Mucosa of descending colon (tissue), 3 donors: ENCODE measurements at regions not wholly inside any gene's neighbourhood (a gene's known extent, or its start where the extent isn't known, plus 50 kb on each side); places are given as distances from the start of the nearest gene placed in this dataset.

Experiments
- ATAC-seq: fragments of 200-7000 bp; cut with Tn5 transposase; one replicate; pipeline ENCODE4 v1.9.1; 2020; ENCODE audit warnings: mild to moderate bottlenecking, moderate library complexity
- DNase-seq, 3 donors: peaks; one replicate each; pipeline ENCODE4 v3.0.0-alpha.2; 2020
- H3K36me3 ChIP-seq: fragments of 200-600 bp; one replicate; pipeline ENCODE4 v1.8.0; 2021; ENCODE audit warnings: low read depth, mild to moderate bottlenecking
- H3K4me1 ChIP-seq: fragments of 200-600 bp; one replicate; pipeline ENCODE4 v1.8.0; 2021; ENCODE audit warnings: low read depth, mild to moderate bottlenecking
- H3K4me3 ChIP-seq: fragments of 200-600 bp; one replicate; pipeline ENCODE4 v1.8.0; 2021; ENCODE audit warnings: mild to moderate bottlenecking
- H3K9me3 ChIP-seq: fragments of 200-600 bp; one replicate; pipeline ENCODE4 v1.8.0; 2021; ENCODE audit warnings: mild to moderate bottlenecking
- intact Hi-C, 2 donors: fragments of 100-400 bp; cut with DNase I in 1 of 2; cut with micrococcal nuclease in 1 of 2; formaldehyde crosslinking; loops; one replicate each; pipeline versions ENCODE4 v1.11.0 to v1.11.1; 2022; cut with DNase I, micrococcal nuclease
- TF ChIP-seq, protein P1 (sequence below): fragments of 200-600 bp; IDR thresholded peaks from one replicate; pipeline ENCODE4 v1.8.0; 2022; ENCODE audit warnings: antibody characterized with exemption, mild to moderate bottlenecking
- donor health status: DM: no; HTN: no; CAD: no; lungs with moderate emphysema.
- donor health status: DM: no; HTN: no; CAD: no.
- donor health status: DM: no; HTN: yes; CAD: no.

DNA sequence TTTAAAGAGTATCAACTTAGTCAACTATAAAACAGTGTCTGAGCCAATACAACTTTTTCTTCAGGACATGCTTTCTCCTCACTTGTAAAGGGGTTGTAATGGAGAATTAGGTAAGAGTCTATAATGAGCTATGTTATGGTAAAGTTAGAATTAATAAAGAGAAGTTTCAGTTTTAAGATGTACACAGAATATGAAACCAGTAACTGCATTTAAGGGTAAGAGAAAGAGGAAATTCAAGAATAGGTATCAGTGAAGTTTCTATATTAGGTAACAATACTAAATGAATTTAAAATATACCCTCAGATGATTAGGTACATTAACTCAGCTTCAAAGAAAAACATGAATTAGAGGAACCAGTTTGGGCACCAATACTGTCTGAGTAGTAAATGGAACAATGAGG, 1444.3 kb upstream of the ADGRB3 start:
- intact Hi-C loops = no loop called here
- ATAC-seq = no peak
- H3K4me1 ChIP-seq = no peaks in the 10 kb centered on the region
- no peak for DNase-seq
- TF ChIP-seq, protein P1, sequence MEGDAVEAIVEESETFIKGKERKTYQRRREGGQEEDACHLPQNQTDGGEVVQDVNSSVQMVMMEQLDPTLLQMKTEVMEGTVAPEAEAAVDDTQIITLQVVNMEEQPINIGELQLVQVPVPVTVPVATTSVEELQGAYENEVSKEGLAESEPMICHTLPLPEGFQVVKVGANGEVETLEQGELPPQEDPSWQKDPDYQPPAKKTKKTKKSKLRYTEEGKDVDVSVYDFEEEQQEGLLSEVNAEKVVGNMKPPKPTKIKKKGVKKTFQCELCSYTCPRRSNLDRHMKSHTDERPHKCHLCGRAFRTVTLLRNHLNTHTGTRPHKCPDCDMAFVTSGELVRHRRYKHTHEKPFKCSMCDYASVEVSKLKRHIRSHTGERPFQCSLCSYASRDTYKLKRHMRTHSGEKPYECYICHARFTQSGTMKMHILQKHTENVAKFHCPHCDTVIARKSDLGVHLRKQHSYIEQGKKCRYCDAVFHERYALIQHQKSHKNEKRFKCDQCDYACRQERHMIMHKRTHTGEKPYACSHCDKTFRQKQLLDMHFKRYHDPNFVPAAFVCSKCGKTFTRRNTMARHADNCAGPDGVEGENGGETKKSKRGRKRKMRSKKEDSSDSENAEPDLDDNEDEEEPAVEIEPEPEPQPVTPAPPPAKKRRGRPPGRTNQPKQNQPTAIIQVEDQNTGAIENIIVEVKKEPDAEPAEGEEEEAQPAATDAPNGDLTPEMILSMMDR = no peak
- H3K9me3 ChIP-seq = peaks cover 29% of the 10 kb centered on the region
- no peaks in the 10 kb centered on the region for H3K36me3 ChIP-seq
- no peak overlapping the region for H3K4me3 ChIP-seq

DNA sequence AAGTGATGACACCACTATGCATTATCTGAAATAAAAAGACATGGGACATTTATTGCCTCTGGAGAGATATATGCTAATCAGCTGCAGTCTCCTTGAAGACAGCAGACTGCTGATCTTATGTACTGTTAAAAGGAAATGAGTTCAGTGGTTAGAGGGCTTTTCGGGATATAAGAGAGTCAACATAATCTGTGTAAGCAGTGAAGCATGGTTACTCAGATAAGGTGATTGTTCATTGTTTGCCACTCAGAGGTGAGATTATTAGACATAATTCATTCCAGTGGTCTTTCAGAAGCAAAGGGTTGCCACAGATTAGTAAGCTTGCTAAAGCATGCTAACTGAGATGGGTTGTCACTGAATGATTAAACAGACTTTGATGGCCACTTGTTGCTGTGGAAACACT, 1450.7 kb upstream of the ADGRB3 start:
- DNase-seq (no peak), ATAC-seq (no peak)
- TF ChIP-seq, protein P1 = no peak
- intact Hi-C loops = no loop called here
- Histone ChIP-seq H3K36me3 (no peaks in the 10 kb centered on the region), H3K4me1 (no peaks in the 10 kb centered on the region), H3K4me3 (no peak overlapping the region), H3K9me3 (peaks cover 30% of the 10 kb centered on the region)

DNA sequence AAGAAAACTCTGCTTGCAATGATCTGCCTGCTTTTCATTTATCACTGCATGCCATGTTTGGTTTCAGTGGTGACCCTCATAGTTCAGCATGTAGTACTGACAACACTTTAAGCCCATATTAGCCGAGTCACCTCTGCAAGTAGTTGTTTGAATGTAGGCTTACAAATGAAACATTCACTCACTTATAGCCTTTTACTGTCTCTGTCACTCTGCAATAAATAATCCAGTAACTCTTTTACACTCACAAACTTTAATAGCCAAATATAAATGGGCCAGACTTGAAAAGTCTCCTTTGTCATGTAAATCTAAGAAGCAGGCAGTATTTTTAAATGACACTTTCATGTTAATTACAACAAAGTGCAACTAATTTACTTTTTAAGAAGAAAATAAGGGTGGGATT, 1460.0 kb upstream of the ADGRB3 start:
- no peaks in the 10 kb centered on the region for H3K36me3 ChIP-seq
- DNase-seq = no peak
- intact Hi-C loops = no loop called here
- no peak for ATAC-seq
- TF ChIP-seq, protein P1 = no peak
- no peak overlapping the region for H3K4me3 ChIP-seq
- no peaks in the 10 kb centered on the region for H3K4me1 ChIP-seq
- peaks cover 12% of the 10 kb centered on the region for H3K9me3 ChIP-seq

DNA sequence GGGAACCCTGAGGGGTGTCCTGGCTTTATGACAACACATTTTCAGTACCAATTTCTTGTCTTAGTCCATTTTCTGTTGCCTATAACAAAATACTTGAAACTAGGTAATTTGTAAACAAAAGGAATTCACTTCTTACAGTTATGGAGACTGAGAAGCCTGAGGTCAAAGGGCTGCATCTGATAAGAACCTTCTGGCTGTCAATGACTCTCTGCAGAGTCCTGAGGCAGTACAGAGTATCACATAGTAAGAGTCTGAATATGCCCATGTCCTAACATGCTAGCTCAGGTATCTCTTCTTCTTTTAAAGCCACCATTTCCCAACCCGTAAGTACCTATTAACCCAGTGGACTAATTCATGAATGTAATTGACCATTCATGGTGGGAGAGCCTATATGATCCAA, 1458.6 kb upstream of the EYS start:
- DNase-seq (no peak), ATAC-seq (no peak)
- Histone ChIP-seq H3K36me3 (no peaks in the 10 kb centered on the region), H3K4me3 (no peak overlapping the region), H3K4me1 (no peaks in the 10 kb centered on the region), H3K9me3 (peaks cover 24% of the 10 kb centered on the region)
- TF ChIP-seq, protein P1 = no peak
- intact Hi-C loops = no loop called here

DNA sequence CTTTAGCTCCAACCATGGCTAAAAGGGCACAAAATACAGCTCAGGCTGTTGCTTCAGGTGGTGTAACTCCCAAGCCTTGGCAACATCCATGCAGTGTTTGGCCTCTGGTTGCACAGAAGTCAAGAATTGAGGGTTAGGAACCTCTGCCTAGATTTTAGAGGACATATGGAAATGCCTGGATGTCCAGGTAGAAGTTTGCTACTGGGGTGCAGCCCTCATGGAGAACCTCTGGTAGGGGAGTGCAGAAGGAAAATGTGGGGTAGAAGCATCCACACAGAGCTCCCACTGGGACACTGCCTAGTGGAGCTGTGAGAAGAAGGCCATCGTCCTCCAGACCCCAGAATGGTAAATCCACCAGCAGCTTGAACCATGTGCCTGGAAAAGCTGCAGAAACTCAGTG, 1453.8 kb upstream of the EYS start:
- Histone ChIP-seq H3K36me3 (no peaks in the 10 kb centered on the region), H3K9me3 (peaks cover 30% of the 10 kb centered on the region), H3K4me3 (no peak overlapping the region), H3K4me1 (no peaks in the 10 kb centered on the region)
- no peak for ATAC-seq
- intact Hi-C loops = no loop called here
- TF ChIP-seq, protein P1 = no peak
- no peak for DNase-seq

DNA sequence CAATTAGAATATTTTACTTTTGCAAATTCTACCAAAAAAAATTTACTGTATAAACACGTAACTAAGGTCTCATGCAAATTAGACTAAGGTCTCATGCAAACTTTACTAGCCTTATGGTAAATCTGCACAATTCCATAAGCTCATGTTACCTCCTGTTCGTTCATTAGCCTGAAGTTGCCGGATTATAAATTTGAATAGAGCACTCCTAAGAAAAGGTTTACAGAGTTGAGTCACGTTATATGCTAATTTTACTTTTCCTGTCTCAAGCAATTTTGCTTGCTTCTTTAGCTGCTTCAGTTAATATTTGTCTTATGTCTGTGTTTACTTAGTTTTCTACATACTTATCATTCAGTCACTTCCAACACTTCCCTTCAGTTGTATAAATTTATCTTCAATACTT, 1434.0 kb upstream of the EYS start:
- intact Hi-C loops = no loop called here
- Histone ChIP-seq H3K4me1 (no peaks in the 10 kb centered on the region), H3K9me3 (peaks cover 26% of the 10 kb centered on the region), H3K36me3 (no peaks in the 10 kb centered on the region), H3K4me3 (no peak overlapping the region)
- ATAC-seq (no peak), DNase-seq (no peak)
- TF ChIP-seq, protein P1 = no peak
